OCI-LY3 (cell line): ENCODE measurements at regions not wholly inside any gene's neighbourhood (a gene's known extent, or its start where the extent isn't known, plus 50 kb on each side); places are given as distances from the start of the nearest gene placed in this dataset.

Experiments used
- H2AFZ ChIP-seq: fragments of 200-600, 300-600 bp; shearing (Covaris generic); 2 replicates; pipeline ENCODE4 v1.6.0; 2014; ENCODE audit warnings: antibody characterized with exemption, low read depth, low read length
- H3K27ac ChIP-seq: fragments of 200-600, 300-600 bp; sonication (generic); 2 replicates; pipeline ENCODE4 v1.5.1; 2014; ENCODE audit warnings: mild to moderate bottlenecking, low read length, moderate library complexity, mixed read lengths
- H3K27me3 ChIP-seq: fragments of 200-600, 300-600 bp; sonication (generic); 2 replicates; pipeline ENCODE4 v1.6.1; 2014; ENCODE audit warnings: low read depth, low read length, mixed read lengths
- H3K36me3 ChIP-seq: fragments of 200-600, 300-600 bp; sonication (generic); replicated peaks from 2 replicates; pipeline ENCODE3; 2014; ENCODE audit warnings: low read depth, low read length, mixed read lengths
- H3K4me1 ChIP-seq: fragments of 300-600, 200-600 bp; sonication (generic); 2 replicates; pipeline ENCODE4 v1.6.1; 2014; ENCODE audit warnings: low read length, mixed read lengths
- H3K4me2 ChIP-seq: fragments of 200-600, 300-600 bp; sonication (generic); 2 replicates; pipeline ENCODE4 v1.6.1; 2014; ENCODE audit warnings: low read length, mixed read lengths
- H3K4me3 ChIP-seq: fragments of 300-600, 200-600 bp; sonication (generic); 2 replicates; pipeline ENCODE4 v1.5.1; 2014; ENCODE audit warnings: antibody characterized with exemption, mild to moderate bottlenecking, low read length, moderate library complexity
- H3K79me2 ChIP-seq: fragments of 300-600, 200-600 bp; shearing (Covaris generic); 2 replicates; pipeline ENCODE4 v1.6.1; 2014; ENCODE audit warnings: mild to moderate bottlenecking, low read length, mixed read lengths
- H3K9ac ChIP-seq: fragments of 300-600, 200-600 bp; shearing (Covaris generic); 2 replicates; pipeline ENCODE4 v1.6.0; 2014; ENCODE audit warnings: mild to moderate bottlenecking, low read length, moderate library complexity
- H3K9me3 ChIP-seq: fragments of 200-600, 300-600 bp; shearing (Covaris generic); 2 replicates; pipeline ENCODE4 v1.6.1; 2014; ENCODE audit warnings: low read length, mixed read lengths; ENCODE audit not compliant: insufficient read depth
- H4K20me1 ChIP-seq: fragments of 200-600, 300-600 bp; sonication (generic); 2 replicates; pipeline ENCODE4 v1.6.1; 2016; ENCODE audit warnings: low read length, mixed read lengths; ENCODE audit not compliant: insufficient read depth
- EZH2phosphoT487 ChIP-seq: fragments of 200-600 bp; shearing (Covaris generic); IDR thresholded peaks from 2 replicates; pipeline ENCODE4 v1.6.1; 2018; ENCODE audit warnings: antibody characterized with exemption, mixed run types, low read depth
- TF ChIP-seq, protein P1 (sequence below): fragments of 200-600, 300-600 bp; sonication (generic); IDR thresholded peaks from 2 replicates; pipeline ENCODE4 v1.5.1; 2014; ENCODE audit warnings: antibody characterized with exemption, low read length, low read depth

DNA sequence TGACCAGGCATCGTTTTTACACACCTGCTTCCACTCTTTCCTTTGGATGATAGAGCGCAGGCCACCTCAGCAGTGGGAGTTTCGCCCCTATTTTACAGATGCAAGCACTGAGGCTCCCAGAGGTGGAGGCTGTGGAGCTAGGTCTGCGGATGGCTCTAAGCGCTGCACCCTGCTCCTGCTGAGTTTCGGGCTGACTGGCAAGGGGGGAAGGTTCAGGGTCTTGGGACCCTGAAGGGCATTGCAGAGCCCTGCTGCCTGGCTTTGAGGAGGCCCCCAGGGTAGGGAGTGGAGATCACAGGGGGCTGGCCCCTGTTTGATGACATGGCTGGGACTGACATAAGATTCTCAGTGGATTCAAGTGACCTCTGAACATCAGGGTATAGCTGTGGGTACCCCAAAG lies 62.8 kb upstream of the NKX1-1 start:
- Histone ChIP-seq H3K27ac (no peak overlapping the region), H4K20me1 (no peaks in the 10 kb centered on the region), H2AFZ (no peak overlapping the region), H3K9ac (no peak overlapping the region), H3K27me3 (no peaks in the 10 kb centered on the region), H3K4me3 (no peak overlapping the region), H3K9me3 (no peaks in the 10 kb centered on the region), H3K79me2 (no peaks in the 10 kb centered on the region), H3K4me2 (no peak overlapping the region), H3K4me1 (no peaks in the 10 kb centered on the region), H3K36me3 (no peaks in the 10 kb centered on the region)
- no peak for TF ChIP-seq EZH2phosphoT487
- TF ChIP-seq, protein P1, sequence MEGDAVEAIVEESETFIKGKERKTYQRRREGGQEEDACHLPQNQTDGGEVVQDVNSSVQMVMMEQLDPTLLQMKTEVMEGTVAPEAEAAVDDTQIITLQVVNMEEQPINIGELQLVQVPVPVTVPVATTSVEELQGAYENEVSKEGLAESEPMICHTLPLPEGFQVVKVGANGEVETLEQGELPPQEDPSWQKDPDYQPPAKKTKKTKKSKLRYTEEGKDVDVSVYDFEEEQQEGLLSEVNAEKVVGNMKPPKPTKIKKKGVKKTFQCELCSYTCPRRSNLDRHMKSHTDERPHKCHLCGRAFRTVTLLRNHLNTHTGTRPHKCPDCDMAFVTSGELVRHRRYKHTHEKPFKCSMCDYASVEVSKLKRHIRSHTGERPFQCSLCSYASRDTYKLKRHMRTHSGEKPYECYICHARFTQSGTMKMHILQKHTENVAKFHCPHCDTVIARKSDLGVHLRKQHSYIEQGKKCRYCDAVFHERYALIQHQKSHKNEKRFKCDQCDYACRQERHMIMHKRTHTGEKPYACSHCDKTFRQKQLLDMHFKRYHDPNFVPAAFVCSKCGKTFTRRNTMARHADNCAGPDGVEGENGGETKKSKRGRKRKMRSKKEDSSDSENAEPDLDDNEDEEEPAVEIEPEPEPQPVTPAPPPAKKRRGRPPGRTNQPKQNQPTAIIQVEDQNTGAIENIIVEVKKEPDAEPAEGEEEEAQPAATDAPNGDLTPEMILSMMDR = no peak

DNA sequence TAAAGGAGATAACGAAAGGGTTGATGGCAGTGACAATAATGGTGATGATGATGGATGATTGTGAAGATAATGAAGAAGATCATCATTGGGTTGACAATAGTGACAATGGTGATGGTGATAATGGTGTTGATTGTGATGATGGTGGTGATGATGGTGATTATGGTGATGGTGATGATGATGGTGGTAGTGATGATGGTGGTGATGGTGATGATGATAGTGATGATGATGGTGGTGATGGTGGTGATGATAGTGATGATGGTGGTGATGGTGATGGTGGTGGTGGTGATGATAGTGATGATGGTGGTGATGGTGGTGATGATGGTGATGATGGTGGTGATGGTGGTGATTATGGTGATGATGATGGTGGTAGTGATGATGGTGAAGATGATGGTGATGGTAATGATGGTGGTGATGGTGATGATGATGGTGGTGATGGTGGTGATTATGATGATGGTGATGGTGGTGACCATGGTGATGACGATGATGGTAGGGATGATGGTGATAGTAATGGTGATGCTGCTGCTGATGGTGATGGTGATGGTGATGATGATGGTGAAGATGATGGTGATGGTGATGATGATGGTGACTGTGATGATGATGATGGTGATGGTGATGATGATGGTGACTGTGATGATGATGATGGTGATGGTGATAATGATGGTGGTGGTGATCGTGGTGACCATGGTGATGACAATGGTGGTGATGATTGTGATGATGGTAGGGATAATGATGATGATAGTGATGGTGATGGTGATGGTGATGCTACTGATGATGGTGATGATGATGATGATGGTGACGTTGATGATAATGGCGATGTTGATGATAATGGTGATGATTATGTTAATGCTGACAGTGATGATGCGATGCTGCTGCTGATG lies 61.6 kb upstream of the NKX1-1 start:
- no peaks in the 10 kb centered on the region for H3K4me1 ChIP-seq
- H4K20me1 ChIP-seq = no peaks in the 10 kb centered on the region
- H3K27me3 ChIP-seq = no peaks in the 10 kb centered on the region
- no peaks in the 10 kb centered on the region for H3K36me3 ChIP-seq
- H3K27ac ChIP-seq = no peak overlapping the region
- no peaks in the 10 kb centered on the region for H3K79me2 ChIP-seq
- TF ChIP-seq EZH2phosphoT487 = no peak
- TF ChIP-seq, protein P1 = no peak
- no peak overlapping the region for H2AFZ ChIP-seq
- H3K9ac ChIP-seq = no peak overlapping the region
- H3K9me3 ChIP-seq = no peaks in the 10 kb centered on the region
- H3K4me3 ChIP-seq = no peak overlapping the region
- H3K4me2 ChIP-seq = no peak overlapping the region

DNA sequence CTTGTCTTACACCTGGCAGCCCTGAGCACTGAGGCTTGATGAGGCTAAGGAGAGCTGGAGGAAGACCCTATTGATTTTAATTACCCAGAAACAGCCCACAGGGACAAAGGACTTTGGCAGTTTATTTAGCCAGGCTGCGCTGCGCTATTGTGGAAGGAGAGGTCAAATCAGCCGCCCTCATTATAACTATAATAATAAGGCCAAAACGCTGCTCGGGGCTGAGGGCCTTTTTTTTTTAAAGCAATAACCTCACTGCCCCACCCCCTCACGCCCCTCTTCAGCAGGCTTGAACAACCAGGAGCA lies 60.6 kb upstream of the NKX1-1 start:
- no peaks in the 10 kb centered on the region for H4K20me1 ChIP-seq
- no peak overlapping the region for H3K4me3 ChIP-seq
- no peak overlapping the region for H2AFZ ChIP-seq
- no peak overlapping the region for H3K9ac ChIP-seq
- TF ChIP-seq EZH2phosphoT487 = no peak
- TF ChIP-seq, protein P1 = no peak
- H3K79me2 ChIP-seq = no peaks in the 10 kb centered on the region
- no peaks in the 10 kb centered on the region for H3K4me1 ChIP-seq
- no peak overlapping the region for H3K27ac ChIP-seq
- no peaks in the 10 kb centered on the region for H3K36me3 ChIP-seq
- H3K27me3 ChIP-seq = no peaks in the 10 kb centered on the region
- no peaks in the 10 kb centered on the region for H3K9me3 ChIP-seq
- no peak overlapping the region for H3K4me2 ChIP-seq

DNA sequence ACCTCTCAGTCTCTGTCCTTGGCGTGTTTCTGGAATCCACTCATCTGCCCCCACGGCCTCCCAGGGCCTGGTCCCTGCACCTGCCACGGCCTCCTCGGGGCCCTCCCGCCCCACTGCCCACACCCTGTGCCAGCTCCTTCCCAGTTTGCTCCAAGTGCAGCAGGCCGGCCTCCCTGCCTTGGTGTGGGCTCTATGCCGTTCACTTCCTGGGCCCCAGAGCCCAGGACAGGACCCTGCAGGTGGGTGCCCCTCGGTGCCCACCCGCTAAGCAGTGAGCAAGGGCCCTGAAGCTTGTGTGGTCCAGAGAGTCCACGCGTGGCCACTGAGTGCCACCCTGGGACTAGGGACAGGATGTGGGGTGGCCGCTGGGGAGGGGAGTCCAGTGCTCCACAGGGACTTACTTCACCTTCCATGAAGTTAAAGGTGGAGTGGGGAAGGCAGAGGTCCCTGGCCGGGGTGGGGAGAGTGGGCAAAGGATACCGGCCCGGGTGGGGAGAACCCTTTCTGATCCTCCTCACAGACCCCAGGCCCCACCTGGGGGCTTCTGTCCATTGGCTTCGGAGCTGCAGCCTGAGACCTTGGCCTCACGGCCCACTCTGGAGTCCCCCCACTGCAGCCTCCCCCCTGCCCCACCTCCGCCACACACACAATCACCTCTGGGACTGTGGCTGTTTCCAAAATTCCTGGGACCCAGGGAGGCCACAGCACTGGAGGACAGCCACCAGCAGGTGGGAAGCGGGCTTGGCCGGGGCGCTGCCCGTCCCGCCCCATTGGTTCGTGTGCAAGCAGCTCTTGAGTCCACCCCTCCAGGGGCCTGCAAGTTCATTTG lies 60.0 kb upstream of the NKX1-1 start:
- Histone ChIP-seq H4K20me1 (no peaks in the 10 kb centered on the region), H3K4me2 (no peak overlapping the region), H3K9me3 (no peaks in the 10 kb centered on the region), H3K27ac (no peak overlapping the region), H3K36me3 (no peaks in the 10 kb centered on the region), H3K79me2 (no peaks in the 10 kb centered on the region), H3K9ac (no peak overlapping the region), H2AFZ (no peak overlapping the region), H3K4me3 (no peak overlapping the region), H3K4me1 (no peaks in the 10 kb centered on the region), H3K27me3 (no peaks in the 10 kb centered on the region)
- TF ChIP-seq EZH2phosphoT487 = no peak
- TF ChIP-seq, protein P1 = no peak
